HG02884 (cell line): ENCODE measurements at regions not wholly inside any gene's neighbourhood (a gene's known extent, or its start where the extent isn't known, plus 50 kb on each side); places are given as distances from the start of the nearest gene placed in this dataset.
"Not testable (repeated sequence)": the region's sequence is repeated elsewhere in the genome, so short reads cannot be mapped to it uniquely, and the experiment has no call there.

Experiments
- ATAC-seq: cut with Tn5 transposase; IDR thresholded peaks from one replicate; pipeline ENCODE4 v1.9.1; 2021; ENCODE audit warnings: mild to moderate bottlenecking, moderate library complexity; ENCODE audit not compliant: unreplicated experiment

DNA sequence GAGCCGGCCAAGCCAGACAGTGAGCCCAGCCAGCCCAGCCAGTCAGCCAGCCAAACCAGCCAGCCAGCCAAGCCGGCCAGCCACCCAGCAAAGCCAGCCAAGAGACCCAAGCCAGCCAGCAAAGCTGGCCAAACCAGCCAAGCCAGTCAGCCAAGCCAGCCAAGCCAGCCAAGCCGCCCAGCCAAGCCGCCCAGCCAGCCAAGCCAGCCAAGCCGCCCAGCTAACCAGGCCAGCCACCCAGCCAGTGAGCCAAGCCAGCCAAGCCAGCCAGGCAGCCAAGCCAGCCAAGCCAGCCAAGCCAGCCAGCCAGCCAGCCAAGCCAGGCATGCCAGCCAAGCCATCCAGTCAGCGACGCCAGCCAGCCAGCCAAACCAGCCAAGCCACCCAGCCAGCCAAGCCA, 1596.9 kb downstream of the RPIA start:
- not testable (repeated sequence) for ATAC-seq

- not testable (repeated sequence) for ATAC-seq
These were observed 1598.0 kb downstream of the RPIA start for GRCh38 chr2:90289291-90289980.

DNA sequence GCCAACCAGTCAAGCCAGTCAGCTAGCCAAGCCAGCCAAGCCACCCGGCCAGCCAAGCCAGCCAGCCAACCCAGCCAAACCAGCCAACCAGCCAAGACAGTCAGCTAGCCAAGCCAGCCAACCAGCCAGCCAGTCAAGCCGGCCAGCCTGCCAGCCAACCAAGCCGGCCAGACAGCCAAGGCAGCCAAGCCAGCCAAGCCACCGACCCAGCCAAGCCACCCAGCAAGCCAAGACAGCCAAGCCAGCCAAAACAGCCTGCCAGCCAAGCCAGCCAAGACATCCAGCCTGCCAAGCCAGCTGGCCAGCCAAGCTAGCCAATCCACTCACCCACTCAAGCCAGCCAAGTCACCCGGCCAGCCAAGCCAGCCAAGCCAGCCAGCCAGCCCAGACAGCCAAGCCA, 1599.2 kb downstream of the RPIA start:
- not testable (repeated sequence) for ATAC-seq

- not testable (repeated sequence) for ATAC-seq
These were observed 1599.9 kb downstream of the RPIA start for GRCh38 chr2:90291168-90291883.

DNA sequence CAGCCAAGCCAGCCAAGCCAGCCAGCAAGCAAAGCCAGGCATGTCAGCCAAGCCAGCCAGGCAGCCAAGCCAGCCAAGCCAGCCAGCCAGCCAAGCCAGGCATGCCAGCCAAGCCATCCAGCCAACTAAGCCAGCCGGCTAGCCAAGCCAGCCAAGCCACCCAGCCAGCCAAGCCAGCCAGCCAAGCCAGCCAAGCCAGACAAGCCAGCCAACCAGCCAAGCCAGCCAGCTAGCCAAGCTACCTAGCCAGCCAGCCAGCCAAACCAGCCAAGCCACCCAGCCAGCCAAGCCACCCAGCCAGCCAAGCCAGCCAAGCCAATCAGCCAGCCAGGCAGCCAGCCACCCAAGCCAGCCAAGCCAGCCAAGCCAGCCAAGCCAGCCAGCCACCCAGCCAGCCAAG, 1600.5 kb downstream of the RPIA start:
- not testable (repeated sequence) for ATAC-seq

GRCh38 chr2:90292451-90292850, 1601.0 kb downstream of the RPIA start:
- not testable (repeated sequence) for ATAC-seq

DNA sequence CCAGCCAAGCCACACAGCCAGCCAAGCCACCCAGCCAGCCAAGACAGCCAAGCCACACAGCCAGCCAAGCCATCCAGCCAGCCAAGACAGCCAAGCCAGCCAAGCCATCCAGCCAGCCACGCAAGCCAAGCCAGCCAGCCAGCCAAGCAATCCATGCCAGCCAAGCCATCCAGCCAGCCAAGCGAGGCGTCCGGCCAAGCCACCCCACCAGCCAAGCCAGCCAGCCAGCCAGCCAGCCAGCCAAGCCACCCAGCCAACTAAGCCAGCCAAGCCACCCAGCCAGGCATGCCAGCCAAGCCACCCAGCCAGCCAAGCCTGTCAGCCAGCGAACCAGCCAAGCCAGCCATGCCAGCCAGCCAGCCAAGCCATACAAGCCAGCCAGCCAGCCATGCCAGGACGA, 1601.8 kb downstream of the RPIA start:
- not testable (repeated sequence) for ATAC-seq

DNA sequence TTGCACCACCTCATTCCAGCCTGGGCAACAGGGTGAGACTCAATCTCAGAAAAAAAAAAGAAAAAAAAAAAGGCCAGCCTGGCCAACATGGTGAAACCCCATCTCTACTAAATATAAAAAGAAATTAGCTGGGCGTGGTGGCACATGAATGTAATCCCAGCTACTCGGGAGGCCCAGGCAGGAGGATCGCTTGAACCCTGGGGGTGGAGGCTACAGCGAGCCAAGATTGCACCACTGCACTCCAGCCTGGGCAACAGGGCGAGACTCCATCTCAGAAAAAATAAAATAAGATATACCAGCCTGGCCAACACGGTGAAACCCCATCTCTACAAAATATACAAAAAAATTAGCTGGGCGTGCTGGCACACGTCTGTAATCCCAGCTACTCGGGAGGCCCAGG, 1602.3 kb downstream of the RPIA start:
- not testable (repeated sequence) for ATAC-seq

GRCh38 chr2:90295036-90295750, 1603.7 kb downstream of the RPIA start:
- not testable (repeated sequence) for ATAC-seq

DNA sequence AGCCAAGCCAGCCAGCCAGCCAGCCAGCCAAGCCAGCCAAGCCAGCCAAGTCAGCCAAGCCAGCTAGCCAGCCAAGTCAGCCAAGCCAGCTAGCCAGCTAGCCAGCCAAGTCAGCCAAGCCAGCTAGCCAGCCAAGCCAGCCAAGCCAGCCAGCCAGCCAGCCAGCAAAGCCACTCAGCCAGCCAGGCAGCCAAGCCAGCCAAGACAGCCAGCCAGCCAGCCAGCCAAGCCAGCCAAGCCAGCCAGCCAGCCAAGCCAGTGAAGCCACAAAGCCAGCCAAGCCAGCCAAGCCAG, 1605.0 kb downstream of the RPIA start:
- ATAC-seq: not testable (repeated sequence)

DNA sequence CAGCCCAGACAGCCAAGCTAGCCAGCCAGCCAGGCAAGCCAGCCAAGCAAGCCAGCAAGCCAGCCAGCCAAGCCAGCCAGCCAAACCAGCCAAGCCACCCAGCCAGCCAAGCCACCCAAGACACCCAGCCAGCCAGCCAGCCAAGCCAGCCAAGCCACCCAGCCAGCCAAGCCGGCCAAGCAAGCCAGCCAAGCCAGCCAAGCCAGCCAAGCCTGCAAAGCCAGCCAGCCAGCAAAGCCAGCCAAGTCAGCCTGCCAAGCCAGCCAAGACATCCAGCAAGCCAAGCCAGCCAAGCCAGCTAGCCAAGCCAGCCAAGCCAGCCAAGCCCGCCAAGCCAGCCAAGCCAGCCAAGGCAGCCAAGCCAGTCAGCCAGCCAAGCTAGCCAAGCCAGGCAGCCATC, 1606.2 kb downstream of the RPIA start:
- ATAC-seq: not testable (repeated sequence)

DNA sequence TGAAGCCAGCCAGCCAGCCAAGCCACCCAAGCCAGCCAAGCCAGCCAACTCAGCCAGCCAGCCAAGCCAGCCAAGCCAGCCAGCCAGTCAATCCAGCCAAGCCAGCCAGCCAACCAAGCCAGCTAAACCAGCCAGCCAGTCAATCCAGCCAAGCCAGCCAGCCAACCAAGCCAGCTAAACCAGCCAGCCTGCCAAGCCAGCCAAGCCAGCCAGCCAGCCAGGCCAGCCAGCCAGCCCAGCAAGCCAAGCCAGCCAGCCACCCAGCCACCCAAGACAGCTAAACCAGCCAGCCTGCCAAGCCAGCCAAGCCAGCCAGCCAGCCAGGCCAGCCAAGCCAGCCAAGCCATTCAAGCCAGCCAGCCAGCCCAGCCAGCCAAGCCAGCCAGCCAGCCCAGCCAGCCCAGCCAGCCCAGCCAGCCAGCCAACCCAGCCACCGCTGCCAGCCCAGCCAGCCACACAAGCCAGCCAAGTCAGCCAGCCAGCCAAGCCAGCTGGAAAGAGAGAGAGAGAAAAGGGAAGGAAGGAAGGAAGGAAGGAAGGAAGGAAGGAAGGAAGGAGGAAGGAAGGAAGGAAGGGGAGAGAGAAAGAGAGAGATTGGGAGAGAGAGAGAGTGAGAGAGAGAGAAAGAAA, 1606.8 kb downstream of the RPIA start:
- ATAC-seq: not testable (repeated sequence)

DNA sequence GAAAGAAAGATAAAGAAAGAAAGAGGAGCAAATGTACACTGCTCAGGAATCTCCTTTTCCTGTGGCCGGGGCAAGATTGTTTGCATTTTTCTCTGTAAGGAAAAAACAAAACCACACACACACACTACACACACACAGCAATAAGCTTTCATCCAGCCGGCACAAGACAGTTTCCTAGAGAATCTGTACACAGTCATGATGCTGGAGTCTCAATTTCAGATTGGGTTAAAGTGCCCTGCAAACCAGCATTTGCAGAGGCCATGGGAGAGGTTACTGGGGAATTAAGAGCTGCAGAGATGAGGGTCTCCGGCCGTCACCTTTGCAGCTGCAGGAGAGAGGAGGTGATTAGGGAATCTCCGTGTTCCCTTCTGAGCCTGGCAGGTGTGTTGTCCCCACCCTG, 1607.5 kb downstream of the RPIA start:
- ATAC-seq: not testable (repeated sequence)

DNA sequence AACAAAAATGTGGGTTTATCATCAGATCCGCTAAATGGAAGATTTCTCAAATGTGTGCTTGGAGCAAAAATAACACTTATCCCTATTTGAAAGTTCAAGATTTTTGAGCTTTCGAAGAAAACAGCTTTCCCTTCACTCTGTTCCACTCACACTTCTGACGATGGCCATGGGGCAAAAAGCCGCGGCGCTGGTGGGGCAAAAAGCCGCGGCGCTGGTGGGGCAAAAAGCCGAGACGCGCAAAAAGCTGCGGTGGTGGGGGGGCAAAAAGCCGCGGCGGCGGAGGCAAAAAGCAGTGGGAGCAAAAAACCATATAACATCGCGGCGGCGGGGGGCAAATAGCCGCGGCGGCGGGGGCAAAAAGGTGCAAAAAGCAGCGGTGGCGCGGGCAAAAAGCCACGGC, 1631.5 kb downstream of the RPIA start:
- ATAC-seq: not testable (repeated sequence)

DNA sequence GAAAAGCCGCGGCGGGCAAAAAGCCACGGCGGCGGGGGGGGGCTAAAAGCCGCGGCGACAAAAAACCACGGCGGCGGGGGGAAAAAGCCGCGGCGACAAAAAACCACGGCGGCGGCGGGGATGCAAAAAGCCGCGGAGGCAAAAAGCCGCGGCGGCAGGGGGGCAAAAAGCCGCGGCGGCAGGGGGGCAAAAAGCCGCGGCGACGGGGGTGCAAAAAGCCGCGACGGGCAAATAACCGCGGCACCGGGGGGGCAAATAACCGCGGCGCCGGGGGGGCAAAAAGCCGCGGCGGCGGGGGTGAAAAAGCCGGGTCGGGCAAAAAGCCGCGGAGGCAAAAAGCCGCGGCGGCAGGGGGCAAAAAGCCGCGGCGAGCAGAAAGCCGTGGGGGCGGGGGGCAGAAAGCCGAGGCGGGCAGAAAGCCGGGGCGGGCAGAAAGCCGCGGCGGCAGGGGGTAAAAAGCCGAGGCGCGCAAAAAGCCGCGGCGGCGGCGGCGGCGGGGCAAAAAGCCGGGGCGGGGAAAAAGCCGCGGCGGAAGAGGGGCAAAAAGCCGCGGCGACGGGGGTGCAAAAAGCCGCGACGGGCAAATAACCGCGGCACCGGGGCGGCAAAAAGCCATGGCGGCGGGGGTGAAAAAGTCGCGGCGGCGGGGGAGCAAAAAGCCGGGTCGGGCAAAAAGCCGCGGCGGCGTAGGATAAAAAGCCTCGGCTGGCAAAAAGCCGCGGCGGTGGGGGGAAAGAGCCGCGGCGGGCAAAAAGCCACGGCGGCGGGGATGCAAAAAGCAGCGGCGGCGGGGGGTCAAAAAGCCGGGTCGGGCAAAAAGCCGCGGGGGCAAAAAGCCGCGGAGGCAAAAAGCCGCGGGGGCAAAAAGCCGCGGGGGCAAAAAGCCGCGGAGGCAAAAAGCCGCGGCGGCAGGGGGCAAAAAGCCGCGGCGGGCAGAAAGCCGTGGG, 1632.4 kb downstream of the RPIA start:
- ATAC-seq: not testable (repeated sequence)

- ATAC-seq: not testable (repeated sequence)
These were observed 1633.2 kb downstream of the RPIA start for GRCh38 chr2:90324672-90325071.

DNA sequence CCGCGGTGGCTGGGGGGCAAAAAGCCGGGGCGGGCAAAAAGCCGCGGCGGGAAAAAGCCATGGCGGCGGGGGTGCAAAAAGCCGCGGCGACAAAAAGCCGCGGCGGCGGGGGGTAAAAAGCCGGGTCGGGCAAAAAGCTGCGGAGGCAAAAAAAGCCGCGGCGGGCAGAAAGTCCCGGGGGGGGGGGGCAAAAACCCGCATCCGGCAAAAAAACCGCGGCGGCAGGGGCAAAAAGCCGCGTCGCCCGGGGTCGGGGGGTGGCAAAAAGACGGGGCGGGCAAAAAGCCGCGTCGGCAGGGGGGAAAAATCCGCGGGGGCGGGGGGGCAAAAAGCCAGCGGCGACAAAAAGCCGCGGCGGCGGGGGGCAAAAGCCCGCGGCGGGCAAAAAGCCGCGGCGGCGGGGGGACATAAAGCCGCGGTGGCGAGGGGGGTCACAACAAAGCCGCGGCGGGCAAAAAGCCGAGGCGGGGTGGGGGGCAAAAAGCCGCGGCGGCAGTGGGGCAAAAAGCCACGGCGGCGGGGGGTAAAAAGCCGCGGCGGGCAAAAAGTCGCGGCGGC, 1634.4 kb downstream of the RPIA start:
- ATAC-seq: not testable (repeated sequence)

GRCh38 chr2:90355546-90355945, 1664.1 kb downstream of the RPIA start:
- not testable (repeated sequence) for ATAC-seq

DNA sequence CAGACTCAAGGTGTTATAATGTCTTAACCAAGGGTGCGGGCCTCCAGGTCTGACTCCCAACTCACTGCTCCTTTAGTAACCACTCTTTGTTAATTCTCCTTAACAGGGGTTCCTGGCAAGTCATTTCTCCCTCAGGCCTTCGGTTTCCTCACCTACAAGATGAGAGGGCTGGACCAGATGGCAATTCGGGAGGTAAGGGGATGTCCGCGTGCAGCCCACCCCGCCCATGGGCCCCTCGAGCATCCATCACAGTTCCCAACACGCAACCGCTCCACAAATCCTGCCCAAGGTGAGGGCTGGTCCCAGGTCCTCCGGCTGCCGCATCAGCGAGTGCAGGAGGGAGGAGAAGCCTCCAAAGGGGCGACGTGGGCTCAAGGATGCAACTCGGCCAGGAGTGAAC, 1667.9 kb downstream of the RPIA start:
- ATAC-seq: not testable (repeated sequence)
